IPS-15b (cell line): ENCODE measurements at regions not wholly inside any gene's neighbourhood (a gene's known extent, or its start where the extent isn't known, plus 50 kb on each side); places are given as distances from the start of the nearest gene placed in this dataset.

Experiments used
- H3K27me3 ChIP-seq: one replicate; pipeline ENCODE4 v1.6.1; 2013; ENCODE audit warnings: low read length; ENCODE audit not compliant: control insufficient read depth, insufficient read depth
- H3K36me3 ChIP-seq: one replicate; pipeline ENCODE4 v1.6.1; 2013; ENCODE audit warnings: low read length; ENCODE audit not compliant: control insufficient read depth, insufficient read depth
- H3K4me1 ChIP-seq: one replicate; pipeline ENCODE4 v1.6.1; 2013; ENCODE audit warnings: mild to moderate bottlenecking, low read length; ENCODE audit not compliant: control insufficient read depth, insufficient read depth
- H3K4me3 ChIP-seq: one replicate; pipeline ENCODE4 v1.5.1; 2013; ENCODE audit warnings: low read depth, low read length
- H3K9ac ChIP-seq: one replicate; pipeline ENCODE4 v1.6.1; 2013; ENCODE audit warnings: low read depth, mild to moderate bottlenecking, low read length
- H3K9me3 ChIP-seq: one replicate; pipeline ENCODE4 v1.6.1; 2013; ENCODE audit warnings: mild to moderate bottlenecking, low read length; ENCODE audit not compliant: control insufficient read depth, insufficient read depth

GRCh38 chr12:85352016-85352415 is 72.0 kb downstream of the ALX1 start:
- H3K4me1 ChIP-seq = peaks cover 6% of the 10 kb centered on the region
- H3K4me3 ChIP-seq = no peak overlapping the region
- H3K27me3 ChIP-seq = no peaks in the 10 kb centered on the region
- no peaks in the 10 kb centered on the region for H3K36me3 ChIP-seq
- H3K9ac ChIP-seq = no peak overlapping the region
- no peaks in the 10 kb centered on the region for H3K9me3 ChIP-seq

- H3K9ac ChIP-seq = peak overlapping the region; percentile 17
These were observed 76.8 kb downstream of the ALX1 start for GRCh38 chr12:85356596-85357385.

DNA sequence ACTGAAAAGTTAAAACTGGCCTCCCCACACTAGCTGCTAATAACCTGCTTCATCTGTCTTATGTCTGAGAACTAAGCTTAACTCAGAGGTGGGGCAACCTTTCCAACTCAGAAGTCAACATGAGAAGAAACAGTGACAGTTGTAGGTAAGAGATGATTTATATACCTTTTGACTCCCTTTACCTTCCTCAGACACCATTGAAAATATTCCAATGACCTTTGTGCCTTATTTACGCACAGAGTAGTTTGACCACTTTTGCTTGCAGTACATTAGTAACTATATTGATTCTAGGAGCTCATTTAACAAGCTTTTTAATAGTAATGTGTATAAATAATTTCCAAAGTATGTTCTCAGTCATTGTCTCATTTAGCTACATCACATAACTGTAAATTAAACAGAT is 77.6 kb downstream of the ALX1 start:
- H3K27me3 ChIP-seq = no peaks in the 10 kb centered on the region
- H3K9me3 ChIP-seq = no peaks in the 10 kb centered on the region
- H3K36me3 ChIP-seq = no peaks in the 10 kb centered on the region
- no peak overlapping the region for H3K4me3 ChIP-seq
- H3K4me1 ChIP-seq = peaks cover 6% of the 10 kb centered on the region
- no peak overlapping the region for H3K9ac ChIP-seq

More at GRCh38 chr12:85356596-85357385, 76.8 kb downstream of the ALX1 start:
- Histone ChIP-seq H3K4me3 (no peak overlapping the region), H3K27me3 (no peaks in the 10 kb centered on the region), H3K9me3 (no peaks in the 10 kb centered on the region), H3K4me1 (peaks cover 6% of the 10 kb centered on the region), H3K36me3 (no peaks in the 10 kb centered on the region)

DNA sequence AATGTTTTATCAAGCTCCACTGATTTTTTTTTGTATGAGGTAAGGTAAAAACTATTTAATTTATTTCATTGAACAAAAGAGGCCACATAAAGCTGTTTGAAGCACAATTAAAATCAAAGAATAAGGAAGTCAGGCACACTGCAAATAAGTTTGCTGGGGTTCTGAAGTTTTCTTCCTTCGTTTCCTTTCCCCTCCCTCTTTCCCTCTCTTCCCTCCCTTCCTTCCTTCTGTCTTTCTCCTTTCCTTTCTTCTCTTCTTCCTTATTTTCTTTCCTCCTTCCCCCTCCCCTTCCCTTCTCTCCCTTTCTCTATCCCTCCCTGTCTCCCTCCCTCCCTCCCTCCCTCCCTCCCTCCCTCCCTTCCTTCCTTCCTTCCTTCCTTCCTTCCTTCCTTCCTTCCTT is 78.7 kb downstream of the ALX1 start:
- Histone ChIP-seq H3K4me1 (peaks cover 6% of the 10 kb centered on the region), H3K4me3 (no peak overlapping the region), H3K9ac (no peak overlapping the region), H3K36me3 (no peaks in the 10 kb centered on the region), H3K9me3 (no peaks in the 10 kb centered on the region), H3K27me3 (no peaks in the 10 kb centered on the region)

GRCh38 chr12:85363382-85364190 is 83.6 kb downstream of the ALX1 start:
- Histone ChIP-seq H3K4me3 (no peak overlapping the region), H3K9me3 (no peaks in the 10 kb centered on the region)

DNA sequence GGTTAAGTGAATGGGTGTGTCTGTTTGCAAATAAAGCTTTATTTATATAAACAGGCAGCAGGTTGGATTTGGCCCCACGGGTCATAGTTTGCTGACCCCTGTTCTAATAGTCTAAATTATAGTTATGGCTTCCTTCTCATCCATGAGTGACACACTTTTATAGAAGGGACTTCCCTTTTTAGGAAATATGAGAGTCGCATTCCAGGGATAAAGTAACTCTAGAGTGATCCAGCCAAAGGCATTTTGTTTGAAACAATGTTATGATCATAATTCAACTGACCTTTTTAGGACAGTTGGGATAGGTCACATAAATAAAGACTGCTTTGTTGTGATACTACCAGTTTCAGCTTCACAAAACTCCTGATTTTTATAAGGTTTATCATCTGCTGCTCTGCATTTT is 87.9 kb downstream of the ALX1 start:
- no peaks in the 10 kb centered on the region for H3K4me1 ChIP-seq
- no peaks in the 10 kb centered on the region for H3K9me3 ChIP-seq
- H3K27me3 ChIP-seq = no peaks in the 10 kb centered on the region
- H3K9ac ChIP-seq = no peak overlapping the region
- no peaks in the 10 kb centered on the region for H3K36me3 ChIP-seq
- H3K4me3 ChIP-seq = no peak overlapping the region

More at GRCh38 chr12:85363382-85364190, 83.6 kb downstream of the ALX1 start:
- H3K36me3 ChIP-seq = no peaks in the 10 kb centered on the region
- H3K27me3 ChIP-seq = no peaks in the 10 kb centered on the region
- no peak overlapping the region for H3K9ac ChIP-seq
- H3K4me1 ChIP-seq = no peaks in the 10 kb centered on the region

- Histone ChIP-seq H3K4me3 (no peak overlapping the region), H3K9ac (no peak overlapping the region), H3K36me3 (no peaks in the 10 kb centered on the region), H3K9me3 (no peaks in the 10 kb centered on the region), H3K4me1 (no peaks in the 10 kb centered on the region), H3K27me3 (no peaks in the 10 kb centered on the region)
These were observed 89.5 kb downstream of the ALX1 start for GRCh38 chr12:85369365-85370154.

- no peaks in the 10 kb centered on the region for H3K4me1 ChIP-seq
- no peaks in the 10 kb centered on the region for H3K36me3 ChIP-seq
- no peak overlapping the region for H3K4me3 ChIP-seq
- H3K27me3 ChIP-seq = no peaks in the 10 kb centered on the region
- no peak overlapping the region for H3K9ac ChIP-seq
- H3K9me3 ChIP-seq = no peaks in the 10 kb centered on the region
These were observed 93.0 kb downstream of the ALX1 start for GRCh38 chr12:85373045-85373444.

- Histone ChIP-seq H3K27me3 (no peaks in the 10 kb centered on the region), H3K4me3 (no peak overlapping the region), H3K9ac (no peak overlapping the region), H3K9me3 (no peaks in the 10 kb centered on the region), H3K4me1 (no peaks in the 10 kb centered on the region), H3K36me3 (no peaks in the 10 kb centered on the region)
These were observed 95.0 kb downstream of the ALX1 start for GRCh38 chr12:85374981-85375380.

DNA sequence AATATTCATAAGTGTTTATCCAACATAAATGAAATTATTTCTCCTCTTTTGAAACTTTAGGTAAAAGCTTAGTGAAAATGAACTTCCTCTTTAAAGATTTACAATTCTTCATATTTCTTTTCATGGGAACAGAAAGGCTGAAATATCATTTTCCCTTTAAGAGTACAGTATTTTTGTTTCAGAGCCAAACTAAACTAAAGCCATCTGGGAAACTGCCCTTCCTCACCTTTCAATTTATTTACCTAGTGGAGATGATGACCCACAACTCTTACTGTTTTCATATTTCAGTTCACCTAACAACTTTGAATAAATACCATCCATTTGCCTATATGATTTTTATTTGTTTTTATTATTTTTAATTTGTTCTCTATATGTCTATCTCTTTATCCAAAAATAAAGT is 105.4 kb downstream of the ALX1 start:
- no peaks in the 10 kb centered on the region for H3K4me1 ChIP-seq
- H3K9me3 ChIP-seq = no peaks in the 10 kb centered on the region
- H3K4me3 ChIP-seq = no peak overlapping the region
- H3K9ac ChIP-seq = no peak overlapping the region
- no peaks in the 10 kb centered on the region for H3K36me3 ChIP-seq
- no peaks in the 10 kb centered on the region for H3K27me3 ChIP-seq

DNA sequence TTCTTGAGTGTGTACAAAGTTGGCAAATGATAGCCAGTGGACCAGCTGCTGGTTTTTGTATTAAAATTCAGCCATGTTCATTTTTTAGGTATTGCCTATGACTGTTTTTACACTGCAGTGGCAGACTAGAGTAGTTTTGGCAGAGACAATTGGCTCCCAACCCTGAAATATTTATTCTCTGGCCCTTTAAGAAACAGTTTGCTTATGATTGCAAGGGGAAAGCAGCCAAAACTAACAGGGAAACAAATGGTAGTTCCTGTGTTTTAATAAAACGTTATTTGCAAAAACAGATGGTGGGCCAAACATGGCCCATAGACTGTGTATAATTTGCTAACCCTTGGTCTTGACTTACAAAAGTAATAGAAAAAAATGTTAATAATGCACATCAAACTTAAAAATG is 110.2 kb downstream of the ALX1 start:
- Histone ChIP-seq H3K27me3 (no peaks in the 10 kb centered on the region), H3K9ac (no peak overlapping the region), H3K36me3 (no peaks in the 10 kb centered on the region), H3K9me3 (no peaks in the 10 kb centered on the region), H3K4me3 (no peak overlapping the region), H3K4me1 (no peaks in the 10 kb centered on the region)
